IPS DF 19.7 (cell line): ENCODE measurements at regions not wholly inside any gene's neighbourhood (a gene's known extent, or its start where the extent isn't known, plus 50 kb on each side); places are given as distances from the start of the nearest gene placed in this dataset.

ENCODE experiments used
- DNase-seq: peaks from one replicate; pipeline ENCODE4 v3.0.0-alpha.2; 2013; ENCODE audit warnings: low read depth, low spot score

DNA sequence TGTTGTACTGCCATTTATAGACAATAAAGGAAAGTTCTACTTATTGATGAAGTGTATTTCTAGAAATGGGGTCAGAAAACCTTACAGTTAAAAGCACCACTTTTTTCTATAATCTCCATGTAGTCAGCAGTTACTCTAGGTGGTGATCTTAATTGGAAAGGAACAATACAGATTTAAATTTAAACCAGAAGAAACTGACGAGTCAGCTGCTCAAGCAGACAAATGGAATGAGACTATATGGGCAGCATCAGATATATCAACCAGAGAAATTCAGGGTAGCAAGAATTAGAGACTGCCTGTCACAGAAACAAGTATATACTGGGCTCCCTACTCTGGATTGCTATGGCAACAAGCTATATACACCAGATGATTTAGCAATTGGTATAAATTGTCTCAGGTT is 99.6 kb upstream of the SCG2 start:
- DNase-seq: no peak

DNA sequence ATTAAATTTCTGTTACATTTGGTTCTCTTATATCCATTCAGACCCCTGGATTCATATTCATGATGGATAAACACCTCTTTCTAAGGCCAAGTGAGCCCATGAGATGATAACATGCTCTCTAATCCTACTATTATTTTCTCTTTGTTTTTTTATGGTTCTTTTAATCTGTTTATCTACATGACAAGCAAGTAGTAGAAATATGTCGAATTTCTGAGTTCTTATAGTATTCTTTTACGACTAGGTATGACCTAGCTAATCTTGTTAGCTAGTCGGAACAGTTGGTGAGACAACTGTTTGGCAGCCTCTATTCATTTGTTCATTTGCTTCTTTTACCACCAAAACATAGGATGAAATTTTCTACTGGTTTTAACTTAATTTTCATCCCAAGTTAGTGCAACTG is 98.1 kb upstream of the SCG2 start:
- no peak for DNase-seq

- DNase-seq: peak; percentile 15
These were observed 95.9 kb upstream of the SCG2 start for GRCh38 chr2:223697892-223698645.

DNA sequence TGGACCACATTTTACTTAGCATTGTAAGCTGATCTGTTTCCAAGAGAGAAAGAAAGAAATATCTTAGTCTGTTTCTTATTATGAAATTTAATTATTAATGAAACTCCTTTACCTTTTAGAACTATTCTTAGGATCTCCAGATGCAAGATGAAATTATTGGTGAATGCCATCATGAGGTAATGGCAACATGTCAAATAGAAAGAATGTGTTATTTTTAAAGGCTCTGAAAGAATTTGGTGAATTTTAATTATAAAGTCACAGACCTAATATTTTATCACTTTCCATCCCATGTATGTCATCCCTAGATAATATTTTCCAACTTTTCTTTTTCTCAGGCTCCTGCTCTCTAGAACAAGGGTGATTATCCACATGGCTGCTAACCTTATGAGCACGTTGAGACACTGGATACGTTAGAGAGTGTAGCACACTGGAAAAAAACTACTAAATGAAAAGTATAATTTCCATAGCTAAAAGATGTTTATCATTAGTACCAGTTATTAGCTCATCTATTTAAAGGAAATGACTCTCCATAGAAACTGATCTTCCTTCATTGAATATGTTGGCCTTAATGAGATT is 95.2 kb upstream of the SCG2 start:
- no peak for DNase-seq

- no peak for DNase-seq
These were observed 94.6 kb upstream of the SCG2 start for GRCh38 chr2:223696719-223697118.

GRCh38 chr2:223692191-223692947 is 90.2 kb upstream of the SCG2 start:
- DNase-seq: peak; percentile 15

DNA sequence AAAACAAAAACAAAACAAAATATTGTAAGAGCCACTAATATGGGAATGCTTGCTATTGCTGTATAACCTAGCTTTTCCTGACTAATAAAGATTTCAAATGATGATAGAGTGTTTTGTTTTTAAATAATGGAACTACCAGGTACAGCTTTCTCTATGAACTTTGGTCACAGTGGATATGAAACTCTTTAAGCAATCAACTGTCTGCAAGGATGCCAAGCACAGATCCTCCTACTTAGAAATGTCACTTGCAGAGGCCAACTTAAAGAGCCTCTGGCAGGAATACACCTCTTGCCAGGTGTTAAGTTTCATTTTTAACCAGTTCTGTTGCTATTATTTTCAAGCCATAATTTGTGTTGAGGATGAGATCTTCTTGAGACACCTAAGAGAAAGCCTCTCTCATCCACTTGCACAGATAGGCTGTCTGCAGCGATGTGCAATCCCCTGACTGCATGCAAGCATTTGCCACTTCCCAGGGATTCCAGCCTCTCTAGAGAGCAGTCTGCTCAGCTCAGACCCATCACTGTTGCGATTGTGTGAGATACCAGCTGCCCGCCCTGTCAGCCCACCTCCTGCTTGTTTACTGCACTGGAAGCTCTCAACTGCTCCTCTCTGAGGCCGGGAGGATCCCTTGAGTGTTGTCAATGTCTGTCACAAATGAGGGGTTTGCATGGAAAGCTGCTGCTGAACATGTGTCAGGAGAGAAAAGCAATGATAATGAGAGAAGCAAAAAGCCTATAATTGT is 86.1 kb upstream of the SCG2 start:
- DNase-seq: no peak

DNA sequence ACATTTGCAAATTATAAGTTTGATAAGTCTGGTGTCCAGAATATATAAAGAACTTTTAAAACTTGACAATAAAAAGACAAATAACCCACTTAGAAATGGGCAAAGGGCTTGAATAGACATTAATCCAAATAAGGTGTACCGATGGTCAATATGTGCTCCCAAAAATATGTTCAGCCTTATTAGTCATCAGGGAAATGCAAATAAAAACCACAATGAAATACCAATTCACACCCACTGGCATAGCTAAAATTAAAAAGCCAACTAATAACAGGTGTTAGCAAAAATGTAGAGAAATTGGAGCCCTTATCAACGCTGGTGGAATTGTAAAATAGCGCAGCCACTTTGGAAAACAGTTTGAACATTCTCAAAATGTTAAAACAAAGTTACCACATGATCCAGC is 79.0 kb upstream of the SCG2 start:
- DNase-seq: no peak

- no peak for DNase-seq
These were observed 72.9 kb upstream of the SCG2 start for GRCh38 chr2:223674998-223675609.

- DNase-seq: no peak
These were observed 67.5 kb upstream of the SCG2 start for GRCh38 chr2:223669453-223670225.

GRCh38 chr2:223668302-223668998 is 66.3 kb upstream of the SCG2 start:
- DNase-seq: no peak

DNA sequence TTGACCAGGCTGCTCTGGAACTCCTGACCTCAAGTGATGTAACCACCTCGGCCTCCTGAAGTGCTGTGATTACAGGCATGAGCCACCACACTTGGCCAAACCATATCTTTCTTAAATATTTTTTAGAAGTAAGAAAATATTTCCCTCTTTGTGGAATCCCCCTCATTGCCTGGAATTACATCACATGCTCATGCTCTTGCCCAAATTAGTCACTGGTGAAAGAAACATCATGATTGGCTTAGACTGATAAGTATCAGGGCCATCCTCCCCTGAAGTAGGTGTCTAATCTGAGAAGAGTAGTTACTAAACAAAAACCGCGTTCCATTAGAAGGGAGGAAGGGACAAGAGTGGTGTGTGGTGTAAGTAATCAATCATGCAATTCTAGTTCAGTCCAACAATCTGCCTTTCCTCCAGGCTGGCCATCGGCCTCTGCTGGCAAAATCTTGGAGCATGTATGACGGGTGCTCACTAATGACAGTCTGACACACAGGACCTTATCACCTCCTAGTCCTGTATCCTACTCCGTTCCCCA is 52.3 kb upstream of the SCG2 start:
- DNase-seq: no peak

- no peak for DNase-seq
These were observed 50.7 kb upstream of the SCG2 start for GRCh38 chr2:223652902-223653301.

- DNase-seq: no peak
These were observed 50.0 kb upstream of the SCG2 start for GRCh38 chr2:223652122-223652521.
